Endothelial cell of umbilical vein (primary cell): ENCODE measurements at regions not wholly inside any gene's neighbourhood (a gene's known extent, or its start where the extent isn't known, plus 50 kb on each side); places are given as distances from the start of the nearest gene placed in this dataset.

Experiments
- BruUV-seq: library from RNA; stranded (reverse); fragments of 400-500 nt; replicated peaks from 2 replicates; lab custom pipeline; 2021; lab: Mats Ljungman, UMichigan
- CTCF ChIA-PET: fragments of 300-600, 350-600 bp; sonication (Branson Sonifier 250); formaldehyde crosslinking; loops from one replicate; lab custom pipeline; 2021; ENCODE audit warnings: antibody characterized with exemption, inconsistent platforms; lab: Charles Lee
- POLR2A ChIA-PET: fragments of 300-600, 350-600 bp; sonication (Branson Sonifier 250); formaldehyde crosslinking; loops from one replicate; lab custom pipeline; 2021; ENCODE audit warnings: antibody characterized with exemption, inconsistent platforms; lab: Charles Lee
- DNase-seq: peaks from one replicate; pipeline ENCODE4 v3.0.0-alpha.2; 2011; ENCODE audit warnings: low read depth, low spot score
- FAIRE-seq: peaks from 2 replicates; lab custom pipeline; 2011; peaks lifted over from hg19 to GRCh38; lab: Jason Lieb, UNC
- H2AFZ ChIP-seq: 2 replicates; pipeline ENCODE4 v1.6.0; 2012; ENCODE audit warnings: low read depth, low read length, control low read depth, inconsistent platforms
- H3K27ac ChIP-seq: 2 replicates; pipeline ENCODE4 v1.5.1; 2011; ENCODE audit warnings: low read depth, mild to moderate bottlenecking, control low read depth, low read length, moderate library complexity; ENCODE audit not compliant: insufficient read depth
- H3K27me3 ChIP-seq, 2 experiments: 2 replicates each; pipeline versions ENCODE4 v1.6.0 to v1.6.1; 2011; ENCODE audit warnings: low read length in 2 of 2, mixed read lengths in 1 of 2; ENCODE audit not compliant: control insufficient read depth in 2 of 2, insufficient read depth in 2 of 2
- H3K36me3 ChIP-seq, 2 experiments: 2 replicates in 1 of 2; 3 replicates in 1 of 2; pipeline ENCODE4 v1.5.1; 2011; ENCODE audit warnings: low read length in 2 of 2, mild to moderate bottlenecking in 1 of 2, moderate library complexity in 1 of 2; ENCODE audit not compliant: control insufficient read depth in 2 of 2, insufficient read depth in 2 of 2; ENCODE audit errors: extremely low read depth in 1 of 2
- H3K4me1 ChIP-seq: 3 replicates; pipeline ENCODE4 v1.5.1; 2011; ENCODE audit warnings: mild to moderate bottlenecking, low read length; ENCODE audit not compliant: control insufficient read depth, insufficient read depth; ENCODE audit errors: extremely low read depth
- H3K4me2 ChIP-seq: 2 replicates; pipeline ENCODE4 v1.6.1; 2011; ENCODE audit warnings: low read length, control low read depth, mixed read lengths; ENCODE audit not compliant: insufficient read depth
- H3K4me3 ChIP-seq, 3 experiments: fragments of 200-600 bp in 1 of 3; sonication (generic), shearing (Covaris generic) in 1 of 3; replicated peaks in 1 of 3; 2 replicates each; pipeline ENCODE4 v1.5.1; 2011 to 2016; ENCODE audit warnings: control low read depth in 3 of 3, low read length in 3 of 3, mild to moderate bottlenecking in 2 of 3, inconsistent platforms in 1 of 3, low read depth in 1 of 3, moderate library complexity in 1 of 3; ENCODE audit not compliant: insufficient read depth in 1 of 3
- H3K79me2 ChIP-seq: 2 replicates; pipeline ENCODE4 v1.6.0; 2012; ENCODE audit warnings: low read length, inconsistent platforms; ENCODE audit not compliant: control insufficient read depth, insufficient read depth
- H3K9ac ChIP-seq: replicated peaks from 2 replicates; pipeline ENCODE3; 2011; ENCODE audit warnings: low read length, control low read depth; ENCODE audit not compliant: insufficient read depth; ENCODE audit errors: extremely low read depth
- H3K9me1 ChIP-seq: replicated peaks from 3 replicates; pipeline ENCODE4 v1.6.0; 2011; ENCODE audit warnings: mild to moderate bottlenecking, low read length; ENCODE audit not compliant: control insufficient read depth, insufficient read depth; ENCODE audit errors: extremely low read depth
- H3K9me3 ChIP-seq: replicated peaks from 2 replicates; pipeline ENCODE4 v1.5.1; 2012; ENCODE audit warnings: low read length, inconsistent platforms; ENCODE audit not compliant: control insufficient read depth, insufficient read depth
- H4K20me1 ChIP-seq: replicated peaks from 2 replicates; pipeline ENCODE3; 2011; ENCODE audit warnings: mild to moderate bottlenecking, low read length; ENCODE audit not compliant: control insufficient read depth, insufficient read depth; ENCODE audit errors: extremely low read depth
- EZH2 ChIP-seq: IDR thresholded peaks from 2 replicates; pipeline ENCODE4 v1.6.1; 2012; ENCODE audit warnings: borderline replicate concordance, low read depth, mild to moderate bottlenecking, moderate library complexity, low read length, inconsistent platforms; ENCODE audit not compliant: severe bottlenecking
- FOS ChIP-seq: IDR thresholded peaks from 2 replicates; pipeline ENCODE4 v1.6.1; 2011; ENCODE audit warnings: mild to moderate bottlenecking, low read length, moderate library complexity, borderline replicate concordance; ENCODE audit not compliant: insufficient read depth
- GATA2 ChIP-seq: IDR thresholded peaks from 2 replicates; pipeline ENCODE4 v1.7.0; 2011; ENCODE audit warnings: low read depth, mild to moderate bottlenecking, moderate library complexity, mixed read lengths, low read length; ENCODE audit not compliant: insufficient read length, insufficient read depth
- JUN ChIP-seq: IDR thresholded peaks from 2 replicates; pipeline ENCODE4 v1.6.1; 2011; ENCODE audit warnings: borderline replicate concordance, low read depth; ENCODE audit not compliant: insufficient read length, insufficient read depth
- MYC ChIP-seq: IDR thresholded peaks from one replicate; pipeline ENCODE4 v1.6.1; 2011; ENCODE audit warnings: mild to moderate bottlenecking, low read depth, low read length
- POLR2A ChIP-seq: IDR thresholded peaks from 2 replicates; pipeline ENCODE4 v1.6.1; 2012; ENCODE audit warnings: low read depth, mild to moderate bottlenecking, control low read depth, low read length
- POLR2AphosphoS5 ChIP-seq: IDR thresholded peaks from 2 replicates; pipeline ENCODE4 v1.6.1; 2012; ENCODE audit warnings: low read depth, mild to moderate bottlenecking, control low read depth, low read length, moderate library complexity; ENCODE audit not compliant: insufficient read depth
- dilution Hi-C: fragments of 300-500 bp; cut with MboI; formaldehyde crosslinking; loops from one replicate; pipeline ENCODE4 v1.15.0; 2019; ENCODE audit warnings: low sequenced_read_pairs; ENCODE audit not compliant: extremely low pct_ligation_motif_present
- intact Hi-C: fragments of 100-400 bp; cut with micrococcal nuclease; formaldehyde crosslinking; loops from one replicate; pipeline ENCODE4 v1.10.0; 2022
- TF ChIP-seq, protein P1 (sequence below): IDR thresholded peaks from 2 replicates; pipeline ENCODE4 v1.6.1; 2011; ENCODE audit not compliant: insufficient read depth, insufficient read length
- TF ChIP-seq, protein P2 (sequence below), 2 donors: IDR thresholded peaks; 1 replicate in 1 of 2; 2 replicates in 1 of 2; pipeline ENCODE4 v1.5.1; 2011; ENCODE audit warnings: low read length in 2 of 2, mild to moderate bottlenecking in 2 of 2, moderate library complexity in 2 of 2, control low read depth in 1 of 2, inconsistent platforms in 1 of 2, low read depth in 1 of 2; ENCODE audit not compliant: insufficient read depth in 1 of 2; ENCODE audit errors: extremely low read depth in 1 of 2

DNA sequence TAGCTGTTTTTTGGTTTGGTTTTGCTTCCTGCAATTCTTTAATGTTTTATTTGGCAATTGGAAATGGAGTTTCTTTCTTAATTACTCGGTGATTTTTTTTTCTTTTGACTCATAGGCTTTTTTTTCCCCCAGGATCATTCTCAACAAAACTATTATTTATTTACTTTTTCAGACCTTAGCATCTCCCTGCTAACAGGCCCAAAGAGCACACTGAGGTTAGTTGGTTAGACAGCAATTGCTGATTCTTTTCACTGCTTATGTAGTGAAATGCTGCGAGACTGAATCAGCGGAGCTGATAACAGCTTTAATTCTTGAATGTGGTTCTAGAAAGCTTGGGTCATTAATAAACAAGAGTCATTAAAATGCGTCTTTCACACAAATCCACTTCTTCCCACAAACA is 79.1 kb upstream of the ZFP64 start:
- no peaks in the 10 kb centered on the region for H3K4me1 ChIP-seq
- intact Hi-C loops (no loop called here), dilution Hi-C loops (no loop called here)
- no peaks in the 10 kb centered on the region for H3K36me3 ChIP-seq
- no peaks in the 10 kb centered on the region for H3K9me3 ChIP-seq
- no peaks in the 10 kb centered on the region for H3K79me2 ChIP-seq
- no peaks in the 10 kb centered on the region for H3K27me3 ChIP-seq
- H4K20me1 ChIP-seq = no peaks in the 10 kb centered on the region
- POLR2A ChIA-PET = no interaction called here
- TF ChIP-seq, protein P1, sequence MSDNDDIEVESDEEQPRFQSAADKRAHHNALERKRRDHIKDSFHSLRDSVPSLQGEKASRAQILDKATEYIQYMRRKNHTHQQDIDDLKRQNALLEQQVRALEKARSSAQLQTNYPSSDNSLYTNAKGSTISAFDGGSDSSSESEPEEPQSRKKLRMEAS = no peak
- TF ChIP-seq, protein P2, sequence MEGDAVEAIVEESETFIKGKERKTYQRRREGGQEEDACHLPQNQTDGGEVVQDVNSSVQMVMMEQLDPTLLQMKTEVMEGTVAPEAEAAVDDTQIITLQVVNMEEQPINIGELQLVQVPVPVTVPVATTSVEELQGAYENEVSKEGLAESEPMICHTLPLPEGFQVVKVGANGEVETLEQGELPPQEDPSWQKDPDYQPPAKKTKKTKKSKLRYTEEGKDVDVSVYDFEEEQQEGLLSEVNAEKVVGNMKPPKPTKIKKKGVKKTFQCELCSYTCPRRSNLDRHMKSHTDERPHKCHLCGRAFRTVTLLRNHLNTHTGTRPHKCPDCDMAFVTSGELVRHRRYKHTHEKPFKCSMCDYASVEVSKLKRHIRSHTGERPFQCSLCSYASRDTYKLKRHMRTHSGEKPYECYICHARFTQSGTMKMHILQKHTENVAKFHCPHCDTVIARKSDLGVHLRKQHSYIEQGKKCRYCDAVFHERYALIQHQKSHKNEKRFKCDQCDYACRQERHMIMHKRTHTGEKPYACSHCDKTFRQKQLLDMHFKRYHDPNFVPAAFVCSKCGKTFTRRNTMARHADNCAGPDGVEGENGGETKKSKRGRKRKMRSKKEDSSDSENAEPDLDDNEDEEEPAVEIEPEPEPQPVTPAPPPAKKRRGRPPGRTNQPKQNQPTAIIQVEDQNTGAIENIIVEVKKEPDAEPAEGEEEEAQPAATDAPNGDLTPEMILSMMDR (IDR thresholded peaks at IDR 0.05; ENCODE audit: extremely low read depth in 1 of 2, insufficient read depth in 1 of 2, low read depth in 1 of 2, low read length in 2 of 2) = no peak
- TF ChIP-seq POLR2A = no peak
- no peak for TF ChIP-seq POLR2AphosphoS5
- no peak for TF ChIP-seq FOS
- TF ChIP-seq GATA2 = no peak
- no peak for TF ChIP-seq MYC
- TF ChIP-seq EZH2 = no peak
- TF ChIP-seq JUN = no peak
- H2AFZ ChIP-seq = no peak overlapping the region
- no peak overlapping the region for H3K9ac ChIP-seq
- no TSS peak for BruUV-seq
- no peak overlapping the region for H3K4me2 ChIP-seq
- DNase-seq (no peak), FAIRE-seq (no peak)
- CTCF ChIA-PET = no interaction called here
- no peak overlapping the region for H3K27ac ChIP-seq
- H3K4me3 ChIP-seq = no peak overlapping the region
- H3K9me1 ChIP-seq = no peaks in the 10 kb centered on the region
